ENCODE measurements at regions not wholly inside any gene's neighbourhood (a gene's known extent, or its start where the extent isn't known, plus 50 kb on each side); places are given as distances from the start of the nearest gene placed in this dataset.

DNA sequence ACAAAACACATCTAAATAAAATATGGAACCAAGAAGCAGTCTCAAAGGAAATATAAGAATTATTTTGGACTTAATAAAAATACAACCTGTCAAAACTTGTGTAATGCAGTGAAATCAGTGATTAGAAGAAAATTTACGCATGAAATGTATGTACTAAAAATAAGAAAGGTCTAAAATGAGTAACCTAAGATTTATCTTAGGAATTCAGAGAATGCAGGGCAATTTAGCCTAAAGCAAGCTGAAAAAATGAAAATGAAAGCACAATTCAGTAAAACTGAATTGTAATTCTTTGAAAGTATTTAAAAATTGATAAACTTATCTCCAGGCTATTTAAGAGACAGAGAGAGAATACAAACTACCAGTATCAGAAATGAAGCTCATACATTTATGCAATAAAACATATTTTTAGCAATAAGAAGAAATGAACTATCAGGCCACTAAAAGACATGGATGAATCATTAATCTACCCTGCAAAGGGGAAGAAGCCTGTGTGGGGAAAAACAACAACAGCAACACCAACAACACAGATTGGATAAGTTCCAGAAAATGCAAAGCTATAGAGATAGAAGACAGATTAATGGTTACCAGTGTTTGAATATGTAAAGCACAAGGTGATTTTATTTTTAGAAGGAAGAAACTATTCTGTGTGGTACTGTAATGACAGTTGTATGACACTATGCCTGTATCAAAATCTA lies 442.0 kb upstream of the ADGRL3 start:
- Histone ChIP-seq H3K36me3 (replicated peaks; ENCODE audit: control insufficient read depth, insufficient read depth, low read length) (no peaks in the 10 kb centered on the region), H3K27me3 (ENCODE audit: control insufficient read depth, insufficient read depth, low read length) (no peaks in the 10 kb centered on the region), H3K4me3 (ENCODE audit: insufficient read depth, low read depth, low read length) (no peak overlapping the region)
- DNase-seq: no peak

DNA sequence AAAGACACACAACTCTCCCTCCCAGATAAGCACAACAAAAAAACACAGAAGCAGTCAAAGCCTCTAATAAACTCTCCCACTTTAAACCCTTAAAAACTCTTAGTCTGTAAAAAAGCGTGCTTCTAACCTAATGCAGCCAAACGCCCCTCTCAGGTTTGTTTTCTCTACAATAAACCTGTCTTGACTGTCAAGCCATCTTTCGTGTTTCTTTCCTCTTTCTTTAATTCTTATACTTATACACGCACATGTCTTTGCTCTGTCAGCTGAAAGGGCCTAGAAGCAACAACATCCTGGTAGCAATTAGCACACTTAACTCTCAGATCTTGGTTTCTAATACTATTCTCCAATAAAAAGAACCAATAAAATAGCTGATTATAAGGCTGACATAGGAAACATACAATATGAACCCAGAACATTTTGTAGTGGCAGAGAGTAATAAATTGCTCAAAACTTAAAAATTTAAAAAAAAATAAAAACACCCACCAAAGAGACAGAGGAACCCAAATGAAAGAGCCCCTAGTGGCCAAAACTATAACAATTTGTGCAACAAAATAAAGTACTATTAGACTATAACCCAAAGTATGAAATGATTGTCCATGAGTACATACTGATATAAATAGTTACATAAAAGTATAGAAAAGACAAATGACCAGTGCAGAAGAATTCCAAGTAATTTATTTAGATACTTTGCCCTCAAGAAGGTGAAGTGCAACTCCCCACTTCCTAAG lies 440.4 kb upstream of the ADGRL3 start:
- Histone ChIP-seq H3K36me3 (replicated peaks; ENCODE audit: control insufficient read depth, insufficient read depth, low read length) (no peaks in the 10 kb centered on the region), H3K4me3 (ENCODE audit: insufficient read depth, low read depth, low read length) (no peak overlapping the region), H3K27me3 (ENCODE audit: control insufficient read depth, insufficient read depth, low read length) (no peaks in the 10 kb centered on the region)
- DNase-seq: no peak

DNA sequence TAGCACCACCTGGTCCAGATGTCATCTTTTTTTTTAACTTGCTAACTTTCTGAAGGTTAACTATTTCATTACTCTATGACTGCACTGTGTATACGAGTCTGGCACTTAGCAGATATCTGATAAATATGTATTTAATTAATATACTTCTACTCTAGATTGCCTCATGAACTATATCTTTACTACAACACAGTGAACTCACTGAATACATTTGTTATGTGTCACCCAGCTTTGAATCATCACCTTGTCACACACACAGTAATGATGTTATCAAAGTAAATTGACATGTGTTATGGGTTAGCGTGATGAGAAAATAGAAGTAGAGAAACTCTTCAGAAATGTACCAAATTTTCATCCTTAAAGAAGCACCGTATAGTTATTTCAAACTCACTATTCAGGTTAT lies 419.3 kb upstream of the ADGRL3 start:
- no peak for DNase-seq
- Histone ChIP-seq H3K36me3 (replicated peaks; ENCODE audit: control insufficient read depth, insufficient read depth, low read length) (no peaks in the 10 kb centered on the region), H3K27me3 (ENCODE audit: control insufficient read depth, insufficient read depth, low read length) (no peaks in the 10 kb centered on the region), H3K4me3 (ENCODE audit: insufficient read depth, low read depth, low read length) (no peak overlapping the region)

DNA sequence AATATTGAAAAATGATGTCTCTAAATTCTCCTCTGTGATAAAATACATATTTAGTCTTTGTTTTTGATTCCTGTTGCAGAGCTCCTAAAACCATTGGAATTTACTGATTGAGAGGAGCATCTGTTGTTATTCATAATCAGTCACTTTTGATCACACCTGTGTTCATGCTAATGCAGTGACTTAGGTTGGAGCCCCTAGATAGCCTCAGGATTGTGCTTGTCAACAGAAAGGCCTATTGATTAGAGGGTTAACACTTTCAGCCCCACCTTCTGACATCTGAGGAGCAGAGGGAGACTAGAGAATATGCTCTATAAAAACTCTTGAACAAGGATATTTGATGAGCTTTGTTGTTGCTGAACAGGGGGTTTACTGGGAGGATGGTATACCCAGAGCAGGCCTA lies 409.5 kb upstream of the ADGRL3 start:
- DNase-seq: no peak
- Histone ChIP-seq H3K36me3 (replicated peaks; ENCODE audit: control insufficient read depth, insufficient read depth, low read length) (no peaks in the 10 kb centered on the region), H3K4me3 (ENCODE audit: insufficient read depth, low read depth, low read length) (no peak overlapping the region), H3K27me3 (ENCODE audit: control insufficient read depth, insufficient read depth, low read length) (no peaks in the 10 kb centered on the region)

DNA sequence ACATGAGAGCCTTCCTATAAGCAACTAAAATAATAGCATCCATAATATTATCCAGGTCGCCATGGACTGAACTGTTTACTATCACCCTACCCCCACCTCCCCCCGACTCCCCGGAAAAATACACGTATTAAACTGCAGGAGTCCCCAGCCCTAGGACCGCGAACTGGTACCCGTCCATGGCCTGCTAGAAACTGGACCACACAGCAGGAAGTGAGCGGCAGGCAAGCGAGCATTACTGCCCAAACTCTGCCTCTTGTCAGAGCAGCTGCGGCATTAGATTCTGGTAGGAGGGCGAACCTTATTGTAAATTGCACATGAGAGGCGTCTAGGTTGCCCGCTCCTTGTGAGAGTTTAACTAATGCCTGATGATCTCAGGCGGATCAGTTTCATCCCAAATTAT lies 405.8 kb upstream of the ADGRL3 start:
- no peak overlapping the region for H3K4me3 ChIP-seq (ENCODE audit: insufficient read depth, low read depth, low read length)
- H3K27me3 ChIP-seq (ENCODE audit: control insufficient read depth, insufficient read depth, low read length): no peaks in the 10 kb centered on the region
- no peaks in the 10 kb centered on the region for H3K36me3 ChIP-seq (replicated peaks; ENCODE audit: control insufficient read depth, insufficient read depth, low read length)
- no peak for DNase-seq

DNA sequence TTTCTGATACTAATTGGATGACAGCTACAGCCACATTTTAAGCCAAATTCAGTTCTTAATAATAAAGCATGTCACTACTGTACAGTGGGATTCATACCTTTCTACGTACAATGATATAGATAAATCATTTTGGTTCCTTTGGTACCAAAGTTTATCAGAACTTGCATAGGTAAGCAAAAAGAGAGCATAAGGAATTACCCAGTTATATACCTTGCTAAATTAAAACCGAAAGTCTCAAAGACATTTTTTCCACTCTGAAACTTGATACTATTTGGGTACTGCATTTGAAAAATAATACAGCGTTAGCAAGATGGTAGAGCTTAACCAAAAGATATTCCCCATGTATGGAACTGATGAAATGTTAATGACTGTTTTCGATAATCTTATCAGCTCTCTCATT lies 400.9 kb upstream of the ADGRL3 start:
- Histone ChIP-seq H3K27me3 (ENCODE audit: control insufficient read depth, insufficient read depth, low read length) (no peaks in the 10 kb centered on the region), H3K4me3 (ENCODE audit: insufficient read depth, low read depth, low read length) (no peak overlapping the region), H3K36me3 (replicated peaks; ENCODE audit: control insufficient read depth, insufficient read depth, low read length) (no peaks in the 10 kb centered on the region)
- no peak for DNase-seq

DNA sequence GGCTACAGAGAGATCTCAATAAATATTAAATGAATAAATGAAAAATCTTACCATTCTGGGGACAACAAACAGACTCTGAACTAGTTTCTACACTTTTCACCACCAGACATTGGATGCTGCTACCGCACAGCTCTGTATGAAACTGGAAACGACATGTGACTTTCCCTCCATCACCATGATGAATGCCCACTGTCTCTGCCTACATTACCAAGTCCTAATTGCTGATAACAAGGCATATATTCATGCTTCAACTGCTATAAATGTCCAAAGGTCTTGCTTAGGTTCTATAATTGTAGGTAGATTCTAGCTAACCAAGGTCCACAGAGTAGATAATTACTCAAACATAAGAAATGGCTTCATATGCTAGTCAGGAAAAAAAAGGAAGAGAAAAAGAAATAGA lies 399.4 kb upstream of the ADGRL3 start:
- no peaks in the 10 kb centered on the region for H3K36me3 ChIP-seq (replicated peaks; ENCODE audit: control insufficient read depth, insufficient read depth, low read length)
- H3K4me3 ChIP-seq (ENCODE audit: insufficient read depth, low read depth, low read length): no peak overlapping the region
- no peak for DNase-seq
- no peaks in the 10 kb centered on the region for H3K27me3 ChIP-seq (ENCODE audit: control insufficient read depth, insufficient read depth, low read length)

DNA sequence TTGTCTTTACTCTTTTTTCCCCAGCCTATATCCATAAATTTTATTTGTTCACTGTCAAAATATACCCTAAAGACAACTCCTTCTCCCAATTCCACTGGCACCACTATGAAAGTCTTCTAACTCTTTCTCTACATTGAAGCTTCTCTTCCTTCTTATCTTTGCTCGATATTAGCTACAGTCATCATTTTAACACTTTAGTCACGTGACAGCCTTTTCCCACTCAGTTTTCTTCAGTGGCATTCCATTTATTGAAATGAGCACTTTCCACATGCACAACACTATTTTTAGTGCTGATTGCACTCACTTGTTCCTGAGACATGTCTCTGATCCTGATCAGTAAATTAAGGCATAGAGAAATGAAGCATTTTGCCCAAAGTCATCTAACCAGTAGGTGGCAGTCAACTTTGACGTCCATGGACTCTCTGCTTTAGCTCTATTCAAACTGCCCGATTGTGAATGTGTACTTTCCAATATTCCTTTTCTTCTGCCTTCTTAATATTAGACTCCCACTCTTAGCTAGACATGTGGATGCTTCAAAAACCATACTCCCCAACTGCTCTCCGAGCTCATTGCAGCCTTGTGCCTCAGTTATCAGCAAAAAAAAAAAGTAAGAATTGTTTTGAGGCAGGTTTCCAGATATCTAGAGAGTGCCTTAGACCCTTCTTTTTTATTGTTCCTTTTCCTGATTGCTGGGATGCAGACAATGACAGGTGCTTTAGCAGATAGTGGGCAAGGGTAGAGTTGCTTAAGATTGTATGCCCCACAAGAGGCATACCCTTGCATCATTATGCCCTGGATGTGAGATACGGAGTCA lies 394.4 kb upstream of the ADGRL3 start:
- H3K36me3 ChIP-seq (replicated peaks; ENCODE audit: control insufficient read depth, insufficient read depth, low read length): no peaks in the 10 kb centered on the region
- H3K4me3 ChIP-seq (ENCODE audit: insufficient read depth, low read depth, low read length): no peak overlapping the region
- H3K27me3 ChIP-seq (ENCODE audit: control insufficient read depth, insufficient read depth, low read length): no peaks in the 10 kb centered on the region
- peak; percentile 9 for DNase-seq

DNA sequence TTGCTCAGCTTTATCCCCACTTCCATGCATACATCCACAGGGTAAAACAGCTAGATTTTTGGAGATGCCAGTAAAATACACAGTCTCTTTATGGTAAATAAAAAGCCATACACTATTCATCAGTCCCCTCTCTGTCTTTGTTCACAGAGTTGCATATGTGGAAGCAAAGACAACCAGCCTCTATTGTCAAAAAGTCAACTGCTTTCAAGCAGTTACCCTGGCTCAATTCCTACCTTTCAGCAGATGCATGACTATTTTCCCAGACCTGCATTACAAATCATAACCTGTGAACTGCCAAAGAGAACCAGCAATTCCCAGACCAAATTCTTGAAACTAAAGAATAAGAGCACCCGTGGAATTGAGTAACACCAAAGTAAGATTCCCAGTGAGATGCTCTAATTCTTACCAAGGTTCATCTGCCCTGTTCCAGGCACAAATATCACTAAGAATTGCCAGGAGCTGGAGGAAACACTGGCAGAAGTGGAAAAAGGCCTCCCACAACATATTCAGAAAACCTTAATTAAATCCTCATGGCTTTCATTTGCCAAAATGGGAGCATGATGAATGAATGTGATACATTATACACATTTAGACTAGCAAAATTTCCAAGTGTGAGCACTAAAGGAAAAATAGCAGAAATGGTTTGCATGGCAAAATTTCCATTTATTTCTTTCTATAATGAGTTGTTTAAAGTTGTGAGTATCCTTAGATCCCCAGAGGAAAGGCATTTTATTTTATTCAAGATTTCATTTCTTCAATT lies 391.2 kb upstream of the ADGRL3 start:
- Histone ChIP-seq H3K36me3 (replicated peaks; ENCODE audit: control insufficient read depth, insufficient read depth, low read length) (no peaks in the 10 kb centered on the region), H3K27me3 (ENCODE audit: control insufficient read depth, insufficient read depth, low read length) (no peaks in the 10 kb centered on the region), H3K4me3 (ENCODE audit: insufficient read depth, low read depth, low read length) (no peak overlapping the region)
- DNase-seq: no peak

DNA sequence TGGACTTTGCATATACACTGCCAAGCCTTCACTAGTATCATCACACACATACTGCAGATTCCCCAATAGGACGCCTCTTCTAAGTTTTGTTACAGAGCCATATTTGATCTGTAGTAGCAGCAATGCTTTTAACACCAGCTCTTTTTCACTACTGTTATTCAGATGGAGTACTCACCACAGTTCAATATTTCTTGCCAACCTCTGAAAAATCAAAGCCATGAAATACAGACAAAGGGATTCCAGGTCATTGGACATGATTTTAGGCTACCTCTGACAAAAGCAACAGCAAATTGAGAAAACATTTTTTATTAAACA lies 390.7 kb upstream of the ADGRL3 start:
- no peak for DNase-seq
- Histone ChIP-seq H3K36me3 (replicated peaks; ENCODE audit: control insufficient read depth, insufficient read depth, low read length) (no peaks in the 10 kb centered on the region), H3K27me3 (ENCODE audit: control insufficient read depth, insufficient read depth, low read length) (no peaks in the 10 kb centered on the region), H3K4me3 (ENCODE audit: insufficient read depth, low read depth, low read length) (no peak overlapping the region)

DNA sequence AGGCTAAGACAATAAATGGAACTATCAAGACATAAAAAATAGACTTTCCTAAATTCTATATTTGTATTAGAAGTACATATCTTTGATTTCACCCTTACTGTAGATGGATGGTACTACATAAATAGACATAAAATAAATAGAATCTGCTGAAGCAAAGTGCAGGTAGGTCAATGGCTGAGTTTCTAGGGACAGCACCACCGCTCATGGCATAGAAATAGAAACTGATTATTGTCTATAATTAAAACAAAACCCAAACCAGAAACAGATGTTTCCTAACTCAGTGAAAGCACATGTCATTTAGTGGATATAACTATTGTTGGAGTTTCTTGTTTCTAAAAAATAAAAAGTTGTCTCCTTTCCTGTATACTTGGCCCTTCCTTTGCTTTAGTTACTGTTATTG lies 387.3 kb upstream of the ADGRL3 start:
- DNase-seq: no peak
- Histone ChIP-seq H3K4me3 (ENCODE audit: insufficient read depth, low read depth, low read length) (no peak overlapping the region), H3K27me3 (ENCODE audit: control insufficient read depth, insufficient read depth, low read length) (no peaks in the 10 kb centered on the region), H3K36me3 (replicated peaks; ENCODE audit: control insufficient read depth, insufficient read depth, low read length) (no peaks in the 10 kb centered on the region)

DNA sequence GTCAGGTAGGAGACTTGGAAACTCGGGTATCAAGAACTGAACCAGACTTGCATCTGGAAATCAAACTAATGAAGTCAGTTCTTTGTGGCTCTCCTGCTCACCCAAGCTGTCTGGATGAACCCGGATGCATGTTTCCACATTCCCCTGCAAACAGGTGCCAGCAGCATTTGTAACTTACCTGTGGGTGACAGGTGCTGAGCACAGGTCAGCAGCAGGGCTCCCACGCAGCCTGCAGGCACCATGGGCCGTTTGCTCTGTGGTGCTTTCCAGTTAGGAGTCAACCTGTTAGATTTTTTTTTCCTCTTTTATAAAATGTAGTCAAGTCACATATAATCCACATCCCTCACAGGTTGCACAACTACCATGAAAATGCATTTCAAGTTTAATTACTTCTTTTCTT lies 385.6 kb upstream of the ADGRL3 start:
- Histone ChIP-seq H3K4me3 (ENCODE audit: insufficient read depth, low read depth, low read length) (no peak overlapping the region), H3K27me3 (ENCODE audit: control insufficient read depth, insufficient read depth, low read length) (no peaks in the 10 kb centered on the region), H3K36me3 (replicated peaks; ENCODE audit: control insufficient read depth, insufficient read depth, low read length) (no peaks in the 10 kb centered on the region)
- no peak for DNase-seq

DNA sequence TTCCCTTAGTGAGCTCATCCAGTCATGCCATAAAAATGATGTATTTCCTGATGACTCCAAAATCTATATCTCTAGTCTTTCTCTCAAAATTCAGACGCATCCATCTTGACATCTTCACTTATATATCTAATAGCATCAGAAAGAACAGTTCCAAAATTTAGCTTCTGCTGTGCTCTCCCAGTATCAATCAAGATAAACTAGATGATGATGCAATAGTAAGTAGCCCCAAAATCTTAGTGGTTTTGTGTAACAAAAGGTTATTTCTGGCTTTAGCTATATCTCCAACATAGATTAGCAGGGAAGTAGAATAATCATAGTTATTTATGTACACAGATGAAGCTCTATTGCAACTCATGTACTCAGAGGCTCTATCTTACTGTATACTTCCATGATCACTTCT lies 382.5 kb upstream of the ADGRL3 start:
- Histone ChIP-seq H3K36me3 (replicated peaks; ENCODE audit: control insufficient read depth, insufficient read depth, low read length) (no peaks in the 10 kb centered on the region), H3K27me3 (ENCODE audit: control insufficient read depth, insufficient read depth, low read length) (no peaks in the 10 kb centered on the region), H3K4me3 (ENCODE audit: insufficient read depth, low read depth, low read length) (no peak overlapping the region)
- DNase-seq: no peak

DNA sequence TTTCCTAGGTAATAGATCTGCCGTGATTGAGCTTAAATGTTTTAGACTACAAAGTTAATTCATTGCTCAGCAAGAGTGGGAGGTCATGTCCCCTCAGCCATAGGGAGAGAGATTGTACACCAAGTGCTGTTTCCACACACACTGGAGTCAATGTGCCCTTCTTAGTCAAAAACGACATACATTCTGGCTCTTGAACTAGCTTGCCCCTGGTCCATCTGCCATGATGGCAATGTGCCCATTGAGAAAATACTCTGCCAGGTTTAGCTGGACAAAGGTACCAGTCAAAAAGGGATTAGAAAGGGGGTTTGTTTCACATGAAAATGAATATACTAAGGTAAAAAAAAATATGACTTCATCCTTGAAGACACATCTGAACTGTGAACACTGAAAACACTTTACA lies 377.1 kb upstream of the ADGRL3 start:
- no peak for DNase-seq
- no peak overlapping the region for H3K4me3 ChIP-seq (ENCODE audit: insufficient read depth, low read depth, low read length)
- no peaks in the 10 kb centered on the region for H3K36me3 ChIP-seq (replicated peaks; ENCODE audit: control insufficient read depth, insufficient read depth, low read length)
- H3K27me3 ChIP-seq (ENCODE audit: control insufficient read depth, insufficient read depth, low read length): no peaks in the 10 kb centered on the region

Measured in H7 (cell line).